Loucy (cell line): ENCODE measurements at regions not wholly inside any gene's neighbourhood (a gene's known extent, or its start where the extent isn't known, plus 50 kb on each side); places are given as distances from the start of the nearest gene placed in this dataset.

Experiments used
- CTCF ChIP-seq: fragments of 200-600 bp; sonication (generic); conservative IDR thresholded peaks from 2 replicates; pipeline ENCODE4 v1.5.1; 2014; ENCODE audit warnings: mild to moderate bottlenecking, antibody characterized with exemption, low read length
- EZH2phosphoT487 ChIP-seq: fragments of 200-600 bp; IDR thresholded peaks from 2 replicates; pipeline ENCODE4 v1.6.1; 2018; ENCODE audit warnings: antibody characterized with exemption, mild to moderate bottlenecking, moderate library complexity, borderline replicate concordance

GRCh38 chr12:24360461-24360860 is 411.0 kb upstream of the SOX5 start:
- TF ChIP-seq CTCF, result no peak
- no peak for TF ChIP-seq EZH2phosphoT487
